Upper lobe of left lung (tissue), 6 donors: ENCODE measurements at regions not wholly inside any gene's neighbourhood (a gene's known extent, or its start where the extent isn't known, plus 50 kb on each side); places are given as distances from the start of the nearest gene placed in this dataset.
"Not testable (repeated sequence)": the region's sequence is repeated elsewhere in the genome, so short reads cannot be mapped to it uniquely, and the experiment has no call there.

Experiments
- ATAC-seq, 2 donors: fragments of 200-7000 bp; cut with Tn5 transposase; one replicate each; pipeline ENCODE4 v1.9.1; 2022; ENCODE audit warnings: mild to moderate bottlenecking in 2 of 2, moderate library complexity in 2 of 2; ENCODE audit not compliant: low FRiP score in 2 of 2
- DNase-seq, 2 donors: peaks; one replicate each; pipeline ENCODE4 v3.0.0-alpha.2; 2019 to 2020
- H3K27ac ChIP-seq, 4 donors: fragments of 200-600 bp; sonication (generic); one replicate each; pipeline ENCODE4 v1.5.1; 2016 to 2019
- H3K27me3 ChIP-seq, 4 donors: fragments of 200-600 bp; sonication (generic); one replicate each; pipeline ENCODE4 v1.5.1; 2017 to 2019
- H3K36me3 ChIP-seq, 4 donors: fragments of 200-600 bp; sonication (generic); one replicate each; pipeline ENCODE4 v1.5.1; 2016 to 2019
- H3K4me1 ChIP-seq, 4 donors: fragments of 200-600 bp; sonication (generic); one replicate each; pipeline ENCODE4 v1.5.1; 2018 to 2019
- H3K4me3 ChIP-seq, 4 donors: fragments of 200-600 bp; sonication (generic); one replicate each; pipeline ENCODE4 v1.5.1; 2017 to 2019; ENCODE audit warnings: mild to moderate bottlenecking in 2 of 4, moderate library complexity in 1 of 4
- H3K9me3 ChIP-seq, 4 donors: fragments of 200-600 bp; sonication (generic); one replicate each; pipeline ENCODE4 v1.5.1; 2018 to 2019
- CTCF ChIP-seq, 6 experiments: fragments of 450-650 bp in 4 of 6; fragments of 200-600 bp in 2 of 6; sonication (generic) in 2 of 6; IDR thresholded peaks; one replicate each; pipeline ENCODE4 v1.5.1; 2016 to 2019; ENCODE audit warnings: antibody characterized with exemption in 6 of 6
- EP300 ChIP-seq, 4 donors: sonication (generic); formaldehyde crosslinking; IDR thresholded peaks; one replicate each; pipeline ENCODE4 v1.5.1; 2017; ENCODE audit warnings: antibody characterized with exemption in 4 of 4, control low read depth in 2 of 4
- POLR2A ChIP-seq, 4 donors: fragments of 450-650 bp; IDR thresholded peaks; one replicate each; pipeline ENCODE4 v1.5.1; 2016 to 2017; ENCODE audit warnings: antibody characterized with exemption in 4 of 4, mild to moderate bottlenecking in 2 of 4
- POLR2AphosphoS5 ChIP-seq, 2 donors: sonication (generic); formaldehyde crosslinking; IDR thresholded peaks; one replicate each; pipeline ENCODE4 v1.5.1; 2017; ENCODE audit warnings: antibody characterized with exemption in 2 of 2
- WGBS, 2 donors: methylation state at CpG; one replicate each; pipeline ENCODE4 v1.1.5; 2017 to 2018; 5-methylcytosine and 5-hydroxymethylcytosine counted together
- donor health status: DM: no; HTN: no; CAD: no; lungs with moderate emphysema.
- donor health status: DM: no; HTN: yes; CAD: no; lungs with severe emphysema.

GRCh38 chr3:21962456-21962855 lies 211.4 kb upstream of the ZNF385D start:
- WGBS, 2 donors, result 3 to 17% methylated on average over 1 of the region's 1 CpG
- no peaks in the 10 kb centered on the region for H3K27me3 ChIP-seq
- no peak for DNase-seq
- H3K36me3 ChIP-seq, result no peaks in the 10 kb centered on the region
- H3K27ac ChIP-seq, result no peak overlapping the region
- no peak overlapping the region for H3K4me3 ChIP-seq
- H3K9me3 ChIP-seq, result no peaks in the 10 kb centered on the region
- no peak for TF ChIP-seq POLR2AphosphoS5 (IDR thresholded peaks at IDR 0.05)
- no peak for TF ChIP-seq CTCF (IDR thresholded peaks at IDR 0.05)
- TF ChIP-seq EP300 (IDR thresholded peaks at IDR 0.05), result no peak
- no peak for ATAC-seq
- H3K4me1 ChIP-seq, result no peaks in the 10 kb centered on the region

GRCh38 chr3:21966457-21966856 lies 215.4 kb upstream of the ZNF385D start:
- not testable (repeated sequence) for DNase-seq, H3K4me1 ChIP-seq, H3K9me3 ChIP-seq, H3K36me3 ChIP-seq, H3K27ac ChIP-seq, H3K27me3 ChIP-seq, H3K4me3 ChIP-seq, ATAC-seq
- 85 to 90% methylated on average over 8 of the region's 8 CpGs for WGBS, 2 donors

- Histone ChIP-seq H3K27me3 (no peaks in the 10 kb centered on the region), H3K4me1 (no peaks in the 10 kb centered on the region), H3K9me3 (no peaks in the 10 kb centered on the region), H3K27ac (no peak overlapping the region), H3K36me3 (no peaks in the 10 kb centered on the region), H3K4me3 (no peak overlapping the region)
- ATAC-seq (no peak), DNase-seq (no peak)
- TF ChIP-seq POLR2A (IDR thresholded peaks at IDR 0.05) (no peak), POLR2AphosphoS5 (IDR thresholded peaks at IDR 0.05) (no peak)
- WGBS, 2 donors, result 82 to 89% methylated on average over 1 of the region's 1 CpG
Measured at GRCh38 chr3:21979706-21980105, 228.7 kb upstream of the ZNF385D start.

GRCh38 chr3:21989341-21990042 lies 238.5 kb upstream of the ZNF385D start:
- H3K27ac ChIP-seq, result no peak overlapping the region
- no peaks in the 10 kb centered on the region for H3K9me3 ChIP-seq
- TF ChIP-seq POLR2A (IDR thresholded peaks at IDR 0.05), result no peak
- no peaks in the 10 kb centered on the region for H3K4me1 ChIP-seq
- DNase-seq, result no peak
- WGBS, 2 donors, result 82 to 84% methylated on average over 5 of the region's 5 CpGs
- H3K27me3 ChIP-seq, result no peaks in the 10 kb centered on the region
- ATAC-seq, result peak in 1 of 2 donors; percentile 29
- no peak overlapping the region for H3K4me3 ChIP-seq
- H3K36me3 ChIP-seq, result no peaks in the 10 kb centered on the region

- no peak for DNase-seq
- TF ChIP-seq CTCF (IDR thresholded peaks at IDR 0.05) (no peak), POLR2AphosphoS5 (IDR thresholded peaks at IDR 0.05) (no peak), EP300 (IDR thresholded peaks at IDR 0.05) (no peak), POLR2A (IDR thresholded peaks at IDR 0.05) (no peak)
- Histone ChIP-seq H3K36me3 (no peaks in the 10 kb centered on the region), H3K9me3 (no peaks in the 10 kb centered on the region), H3K4me3 (no peak overlapping the region), H3K27ac (no peak overlapping the region), H3K27me3 (no peaks in the 10 kb centered on the region), H3K4me1 (no peaks in the 10 kb centered on the region)
- 61 to 76% methylated on average over 3 of the region's 3 CpGs for WGBS, 2 donors
- ATAC-seq, result no peak
Measured at GRCh38 chr3:21991061-21991460, 240.1 kb upstream of the ZNF385D start.

- no peaks in the 10 kb centered on the region for H3K27me3 ChIP-seq
- ATAC-seq, result peak in 1 of 2 donors; percentile 21
- DNase-seq, result no peak
- no peaks in the 10 kb centered on the region for H3K9me3 ChIP-seq
- H3K36me3 ChIP-seq, result no peaks in the 10 kb centered on the region
- H3K27ac ChIP-seq, result no peak overlapping the region
- 29 to 69% methylated on average over 1 to 2 of the region's 2 CpGs for WGBS, 2 donors
- TF ChIP-seq POLR2A (IDR thresholded peaks at IDR 0.05) (no peak), EP300 (IDR thresholded peaks at IDR 0.05) (no peak)
- no peak overlapping the region for H3K4me3 ChIP-seq
- no peaks in the 10 kb centered on the region for H3K4me1 ChIP-seq
Measured at GRCh38 chr3:21995079-21995607, 244.1 kb upstream of the ZNF385D start.

- TF ChIP-seq CTCF (IDR thresholded peaks at IDR 0.05), result no peak
- TF ChIP-seq POLR2A (IDR thresholded peaks at IDR 0.05), result no peak
- TF ChIP-seq EP300 (IDR thresholded peaks at IDR 0.05), result no peak
- TF ChIP-seq POLR2AphosphoS5 (IDR thresholded peaks at IDR 0.05), result no peak
- Histone ChIP-seq H3K27me3 (no peaks in the 10 kb centered on the region), H3K36me3 (no peaks in the 10 kb centered on the region), H3K4me1 (no peaks in the 10 kb centered on the region), H3K4me3 (no peak overlapping the region), H3K9me3 (no peaks in the 10 kb centered on the region), H3K27ac (no peak overlapping the region)
- DNase-seq (no peak), ATAC-seq (no peak)
- WGBS, 2 donors, result 40 to 74% methylated on average over 2 of the region's 2 CpGs
Measured at GRCh38 chr3:22007368-22007767, 256.4 kb upstream of the ZNF385D start.
